Liver (tissue), 8 donors: ENCODE measurements at regions not wholly inside any gene's neighbourhood (a gene's known extent, or its start where the extent isn't known, plus 50 kb on each side); places are given as distances from the start of the nearest gene placed in this dataset.
"Not testable (repeated sequence)": the region's sequence is repeated elsewhere in the genome, so short reads cannot be mapped to it uniquely, and the experiment has no call there.

Experiments
- DNase-seq: peaks from one replicate; pipeline ENCODE4 v3.0.0-alpha.2; 2017; ENCODE audit warnings: low spot score
- H3K27ac ChIP-seq, 2 donors: one replicate each; pipeline ENCODE4 v1.7.0; 2013; ENCODE audit warnings: inconsistent platforms in 2 of 2, low read length in 2 of 2, control low read depth in 1 of 2, low read depth in 1 of 2, mild to moderate bottlenecking in 1 of 2
- H3K27me3 ChIP-seq, 4 donors: one replicate each; pipeline versions ENCODE4 v1.6.1 to v1.7.0; 2013; ENCODE audit warnings: low read length in 3 of 4, inconsistent platforms in 1 of 4, mild to moderate bottlenecking in 1 of 4, moderate library complexity in 1 of 4; ENCODE audit not compliant: control insufficient read depth in 4 of 4, insufficient read depth in 4 of 4
- H3K36me3 ChIP-seq, 4 donors: one replicate each; pipeline versions ENCODE4 v1.6.1 to v1.7.0; 2013; ENCODE audit warnings: low read length in 3 of 4, mild to moderate bottlenecking in 3 of 4, low read depth in 1 of 4, moderate library complexity in 1 of 4; ENCODE audit not compliant: control insufficient read depth in 4 of 4, insufficient read depth in 3 of 4
- H3K4me1 ChIP-seq, 4 donors: one replicate each; pipeline versions ENCODE4 v1.6.1 to v1.7.0; 2013; ENCODE audit warnings: low read length in 3 of 4, mild to moderate bottlenecking in 3 of 4, moderate library complexity in 1 of 4; ENCODE audit not compliant: control insufficient read depth in 4 of 4, insufficient read depth in 4 of 4
- H3K4me3 ChIP-seq, 3 donors: one replicate each; pipeline versions ENCODE4 v1.6.1 to v1.7.0; 2013; ENCODE audit warnings: low read length in 3 of 3, control low read depth in 1 of 3, low read depth in 1 of 3, mild to moderate bottlenecking in 1 of 3
- H3K9ac ChIP-seq, 2 donors: one replicate each; pipeline ENCODE4 v1.7.0; 2013; ENCODE audit warnings: low read length in 2 of 2, mild to moderate bottlenecking in 2 of 2, moderate library complexity in 2 of 2, control low read depth in 1 of 2, low read depth in 1 of 2
- H3K9me3 ChIP-seq, 4 donors: one replicate each; pipeline versions ENCODE4 v1.6.1 to v1.7.0; 2013; ENCODE audit warnings: low read length in 3 of 4; ENCODE audit not compliant: control insufficient read depth in 4 of 4
- ATF3 ChIP-seq: IDR thresholded peaks from 2 replicates; pipeline ENCODE4 v1.6.1; 2016; ENCODE audit warnings: antibody characterized with exemption
- CTCF ChIP-seq: fragments of 150-350 bp; IDR thresholded peaks from 2 replicates; pipeline ENCODE4 v1.5.1; 2017; ENCODE audit warnings: improper control_type of control experiment, low read depth, low read length; ENCODE audit not compliant: missing input control
- EGR1 ChIP-seq, 2 donors: IDR thresholded peaks; 2 replicates each; pipeline ENCODE4 v1.6.1; 2016 to 2018; ENCODE audit warnings: antibody characterized with exemption in 2 of 2, low read depth in 2 of 2
- FOXA1 ChIP-seq: IDR thresholded peaks from 2 replicates; pipeline ENCODE4 v1.6.1; 2016; ENCODE audit warnings: antibody characterized with exemption
- FOXA2 ChIP-seq: IDR thresholded peaks from 2 replicates; pipeline ENCODE4 v1.6.1; 2016; ENCODE audit warnings: antibody characterized with exemption
- GABPA ChIP-seq, 2 donors: IDR thresholded peaks in 1 of 2; conservative IDR thresholded peaks in 1 of 2; 2 replicates each; pipeline ENCODE4 v1.6.1; 2016; ENCODE audit warnings: antibody characterized with exemption in 2 of 2, mild to moderate bottlenecking in 1 of 2, moderate library complexity in 1 of 2
- HNF4A ChIP-seq, 2 donors: conservative IDR thresholded peaks; 2 replicates each; pipeline ENCODE4 v1.6.1; 2016; ENCODE audit warnings: antibody characterized with exemption in 2 of 2, mild to moderate bottlenecking in 2 of 2
- HNF4G ChIP-seq: IDR thresholded peaks from 2 replicates; pipeline ENCODE4 v1.6.1; 2016; ENCODE audit warnings: antibody characterized with exemption
- JUND ChIP-seq, 2 donors: IDR thresholded peaks; 2 replicates each; pipeline ENCODE4 v1.6.1; 2016; ENCODE audit warnings: antibody characterized with exemption in 2 of 2
- MAX ChIP-seq: IDR thresholded peaks from 2 replicates; pipeline ENCODE4 v1.6.1; 2016; ENCODE audit warnings: antibody characterized with exemption
- NR2F2 ChIP-seq: IDR thresholded peaks from 2 replicates; pipeline ENCODE4 v1.6.1; 2016; ENCODE audit warnings: antibody characterized with exemption
- REST ChIP-seq: IDR thresholded peaks from 2 replicates; pipeline ENCODE4 v1.6.1; 2016; ENCODE audit warnings: antibody characterized with exemption, mild to moderate bottlenecking
- RXRA ChIP-seq, 2 donors: IDR thresholded peaks; 2 replicates each; pipeline ENCODE4 v1.6.1; 2017 to 2018; ENCODE audit warnings: antibody characterized with exemption in 2 of 2, mild to moderate bottlenecking in 1 of 2
- SP1 ChIP-seq: IDR thresholded peaks from 2 replicates; pipeline ENCODE4 v1.6.1; 2018; ENCODE audit warnings: antibody characterized with exemption, mild to moderate bottlenecking
- TAF1 ChIP-seq: conservative IDR thresholded peaks from 2 replicates; pipeline ENCODE4 v1.6.1; 2016; ENCODE audit warnings: antibody characterized with exemption, mild to moderate bottlenecking
- YY1 ChIP-seq: IDR thresholded peaks from 2 replicates; pipeline ENCODE4 v1.6.1; 2016; ENCODE audit warnings: antibody characterized with exemption, mild to moderate bottlenecking
- WGBS: extraction: QIAGEN DNeasy Blood & Tissue Kit; methylation state at CpG from one replicate; pipeline ENCODE4 v1.1.7; 2013; 5-methylcytosine and 5-hydroxymethylcytosine counted together
- donor health status: healthy.
- donor health status: healthy.
- donor health status: healthy.
- donor health status: healthy.
- donor health status: healthy.

- no peak for DNase-seq
- no peaks in the 10 kb centered on the region for H3K36me3 ChIP-seq
- 70% methylated on average over 11 of the region's 11 CpGs for WGBS
- no peak overlapping the region for H3K4me3 ChIP-seq
- H3K27me3 ChIP-seq = no peaks in the 10 kb centered on the region
- TF ChIP-seq REST (no peak), TAF1 (no peak), FOXA1 (no peak)
- H3K27ac ChIP-seq = no peak overlapping the region
- no peaks in the 10 kb centered on the region for H3K9me3 ChIP-seq
- H3K4me1 ChIP-seq = no peaks in the 10 kb centered on the region
- H3K9ac ChIP-seq = no peak overlapping the region
These were observed 344.5 kb upstream of the SFSWAP start for GRCh38 chr12:131366261-131366871.

GRCh38 chr12:131367067-131367982, 343.6 kb upstream of the SFSWAP start:
- not testable (repeated sequence) for DNase-seq, H3K36me3 ChIP-seq, H3K4me3 ChIP-seq, H3K4me1 ChIP-seq, H3K27ac ChIP-seq, H3K27me3 ChIP-seq, H3K9me3 ChIP-seq, H3K9ac ChIP-seq
- WGBS = 88% methylated on average over 23 of the region's 27 CpGs

DNA sequence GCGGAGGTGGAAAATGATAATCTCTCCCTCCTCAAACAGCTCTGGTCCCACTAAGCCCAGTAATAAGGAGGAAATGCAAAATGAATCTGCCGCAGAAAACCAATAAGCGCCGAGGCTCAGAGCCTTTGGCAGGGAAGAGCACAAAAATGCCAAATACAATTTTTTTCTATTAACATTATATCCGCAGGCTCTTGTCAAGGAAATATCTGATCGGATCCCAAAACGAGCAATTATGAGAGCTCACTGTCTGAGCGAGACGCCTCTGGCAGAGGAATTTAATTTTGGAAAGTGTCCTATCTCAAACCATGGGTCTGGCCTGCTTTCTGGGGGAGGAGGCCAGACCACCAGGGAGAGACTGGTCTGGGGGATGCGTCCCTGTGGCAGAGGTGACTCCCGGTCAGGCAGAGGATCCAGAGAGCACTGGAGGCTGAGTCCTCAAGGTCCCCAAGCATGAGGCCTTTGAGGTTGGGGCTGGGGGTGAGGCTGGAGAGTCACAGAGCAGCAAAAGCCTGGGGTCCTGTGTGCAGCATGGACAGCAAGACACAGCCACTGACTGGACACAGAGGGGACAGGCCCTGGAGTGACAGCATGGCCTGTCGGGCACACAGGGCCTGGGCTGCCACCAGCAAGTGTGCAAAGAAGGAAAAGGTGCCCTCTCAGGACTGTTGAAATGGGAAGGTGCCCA, 342.8 kb upstream of the SFSWAP start:
- peaks cover 0 to 5% (median 0%) of the 10 kb centered on the region in 4 donors for H3K27me3 ChIP-seq
- DNase-seq = no peak
- H3K27ac ChIP-seq = no peak overlapping the region
- H3K9me3 ChIP-seq = no peaks in the 10 kb centered on the region
- 82% methylated on average over 12 of the region's 12 CpGs for WGBS
- H3K4me1 ChIP-seq = no peaks in the 10 kb centered on the region
- no peaks in the 10 kb centered on the region for H3K36me3 ChIP-seq
- no peak overlapping the region for H3K9ac ChIP-seq
- no peak overlapping the region for H3K4me3 ChIP-seq
- no peak for TF ChIP-seq ATF3
- no peak for TF ChIP-seq JUND (IDR thresholded peaks at IDR 0.05)
- TF ChIP-seq NR2F2 = no peak
- no peak for TF ChIP-seq GABPA (IDR thresholded peaks at IDR 0.05 in 1 of 2, conservative IDR thresholded peaks at IDR 0.05 in 1 of 2)
- TF ChIP-seq CTCF = no peak
- TF ChIP-seq RXRA (IDR thresholded peaks at IDR 0.05) = no peak
- no peak for TF ChIP-seq YY1
- no peak for TF ChIP-seq FOXA1
- TF ChIP-seq EGR1 (IDR thresholded peaks at IDR 0.05; ENCODE audit: low read depth in 2 of 2) = no peak
- TF ChIP-seq REST = no peak
- no peak for TF ChIP-seq TAF1
- TF ChIP-seq HNF4G = no peak
- no peak for TF ChIP-seq MAX
- no peak for TF ChIP-seq FOXA2
- TF ChIP-seq HNF4A (conservative IDR thresholded peaks at IDR 0.05) = no peak
- no peak for TF ChIP-seq SP1
